Upper lobe of right lung (tissue), 1 donor: ENCODE measurements at regions not wholly inside any gene's neighbourhood (a gene's known extent, or its start where the extent isn't known, plus 50 kb on each side); places are given as distances from the start of the nearest gene placed in this dataset.

Experiments
- ATAC-seq: fragments of 200-7000 bp; cut with Tn5 transposase; one replicate; pipeline ENCODE4 v1.9.1; 2020; ENCODE audit warnings: mild to moderate bottlenecking, moderate library complexity
- DNase-seq: peaks from one replicate; pipeline ENCODE4 v3.0.0-alpha.2; 2020
- H3K27ac ChIP-seq: fragments of 200-600 bp; one replicate; pipeline ENCODE4 v1.8.0; 2022
- H3K27me3 ChIP-seq: fragments of 200-600 bp; one replicate; pipeline ENCODE4 v1.8.0; 2022; ENCODE audit warnings: mild to moderate bottlenecking
- H3K36me3 ChIP-seq: fragments of 200-600 bp; one replicate; pipeline ENCODE4 v1.8.0; 2022
- H3K4me1 ChIP-seq: fragments of 200-600 bp; one replicate; pipeline ENCODE4 v1.8.0; 2022
- H3K4me3 ChIP-seq: fragments of 200-600 bp; one replicate; pipeline ENCODE4 v1.8.0; 2022; ENCODE audit warnings: mild to moderate bottlenecking
- H3K9me3 ChIP-seq: fragments of 200-600 bp; one replicate; pipeline ENCODE4 v1.8.0; 2022
- CTCF ChIP-seq: fragments of 200-600 bp; IDR thresholded peaks from one replicate; pipeline ENCODE4 v1.8.0; 2022; ENCODE audit warnings: antibody characterized with exemption
- intact Hi-C: fragments of 100-400 bp; cut with DNase I; formaldehyde crosslinking; loops from one replicate; pipeline ENCODE4 v1.11.0; 2022
- donor health status: DM: no; HTN: yes; CAD: no; lungs with severe emphysema.

DNA sequence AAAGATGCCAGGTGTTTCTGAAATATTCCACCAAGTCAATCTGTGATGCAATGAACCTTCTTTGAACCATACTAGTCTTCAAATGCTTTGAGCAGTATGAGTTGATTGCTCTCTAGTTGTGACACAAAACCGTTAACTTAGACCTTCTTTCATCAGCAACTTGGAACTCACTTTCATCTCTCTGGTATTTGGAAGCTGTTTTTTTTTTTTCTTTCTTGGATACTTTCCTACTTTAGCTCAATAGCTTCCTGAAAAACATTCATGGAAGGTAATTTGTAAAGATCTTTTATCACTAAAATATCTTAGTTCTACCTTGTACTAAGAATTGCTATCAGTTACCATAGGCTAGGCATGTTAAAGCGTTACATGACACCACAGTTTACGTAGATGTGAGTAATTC lies 1071.9 kb upstream of the CHAC2 start:
- H3K9me3 ChIP-seq = no peaks in the 10 kb centered on the region
- ATAC-seq (no peak), DNase-seq (no peak)
- H3K4me1 ChIP-seq = no peaks in the 10 kb centered on the region
- no peaks in the 10 kb centered on the region for H3K27me3 ChIP-seq
- no peak for TF ChIP-seq CTCF
- intact Hi-C loops = no loop called here
- no peak overlapping the region for H3K4me3 ChIP-seq
- H3K36me3 ChIP-seq = no peaks in the 10 kb centered on the region
- H3K27ac ChIP-seq = no peak overlapping the region

DNA sequence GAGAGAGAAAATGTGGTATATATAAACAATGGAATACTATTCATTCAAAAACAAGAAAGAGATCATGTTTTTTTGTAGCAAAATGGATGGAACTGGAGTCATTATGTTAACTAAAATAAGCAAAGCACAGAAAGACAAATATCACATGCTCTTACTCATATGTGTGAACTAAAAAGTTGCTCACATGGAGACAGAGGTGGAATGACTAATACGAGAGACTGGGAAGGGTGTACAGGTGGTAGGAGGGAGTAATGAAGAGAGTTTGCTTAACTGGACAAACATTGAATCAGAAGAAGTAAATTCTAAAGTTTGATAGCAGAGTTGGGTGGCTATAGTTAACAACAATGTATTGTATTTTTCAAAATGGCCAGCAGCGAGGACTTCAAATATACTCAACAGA lies 1080.7 kb upstream of the CHAC2 start:
- TF ChIP-seq CTCF = no peak
- Histone ChIP-seq H3K4me1 (no peaks in the 10 kb centered on the region), H3K36me3 (no peaks in the 10 kb centered on the region), H3K27ac (no peak overlapping the region), H3K27me3 (no peaks in the 10 kb centered on the region), H3K4me3 (no peak overlapping the region), H3K9me3 (no peaks in the 10 kb centered on the region)
- intact Hi-C loops = no loop called here
- DNase-seq = no peak
- no peak for ATAC-seq

GRCh38 chr2:52676056-52676455 lies 1091.5 kb upstream of the CHAC2 start:
- no peak for TF ChIP-seq CTCF
- ATAC-seq = no peak
- H3K36me3 ChIP-seq = no peaks in the 10 kb centered on the region
- no peak overlapping the region for H3K4me3 ChIP-seq
- H3K27me3 ChIP-seq = no peaks in the 10 kb centered on the region
- intact Hi-C loops = no loop called here
- no peaks in the 10 kb centered on the region for H3K4me1 ChIP-seq
- DNase-seq = no peak
- H3K27ac ChIP-seq = no peak overlapping the region
- no peaks in the 10 kb centered on the region for H3K9me3 ChIP-seq

DNA sequence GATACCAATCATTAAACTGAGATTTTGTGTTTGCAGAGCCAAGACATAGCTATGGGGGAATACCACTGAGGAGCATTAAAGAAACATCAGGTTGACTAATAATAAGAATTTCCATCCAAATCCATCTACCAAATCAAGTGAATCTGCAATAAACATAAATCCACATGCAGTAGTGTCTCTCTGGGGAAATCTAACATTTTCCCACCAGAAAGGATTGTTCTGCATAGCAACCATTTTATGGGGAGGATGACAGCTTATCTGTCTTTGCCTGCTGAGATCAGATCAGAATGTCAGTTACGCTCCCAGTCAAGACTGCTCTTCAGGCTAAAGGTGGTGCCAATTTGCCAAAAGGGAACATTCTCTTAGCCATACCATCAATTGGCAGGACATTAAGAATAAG lies 1098.9 kb upstream of the CHAC2 start:
- no peak for TF ChIP-seq CTCF
- ATAC-seq (no peak), DNase-seq (no peak)
- Histone ChIP-seq H3K4me1 (no peaks in the 10 kb centered on the region), H3K4me3 (no peak overlapping the region), H3K27me3 (no peaks in the 10 kb centered on the region), H3K9me3 (no peaks in the 10 kb centered on the region), H3K36me3 (no peaks in the 10 kb centered on the region), H3K27ac (no peak overlapping the region)
- intact Hi-C loops = no loop called here

- Histone ChIP-seq H3K4me3 (no peak overlapping the region), H3K4me1 (no peaks in the 10 kb centered on the region), H3K27ac (no peak overlapping the region), H3K9me3 (no peaks in the 10 kb centered on the region), H3K36me3 (no peaks in the 10 kb centered on the region), H3K27me3 (no peaks in the 10 kb centered on the region)
- ATAC-seq (no peak), DNase-seq (no peak)
- TF ChIP-seq CTCF = no peak
- intact Hi-C loops = no loop called here
Measured at GRCh38 chr2:52659546-52659945, 1108.1 kb upstream of the CHAC2 start.

GRCh38 chr2:52658598-52658997 lies 1109.0 kb upstream of the CHAC2 start:
- Histone ChIP-seq H3K36me3 (no peaks in the 10 kb centered on the region), H3K27me3 (no peaks in the 10 kb centered on the region), H3K4me3 (no peak overlapping the region), H3K27ac (no peak overlapping the region), H3K9me3 (no peaks in the 10 kb centered on the region), H3K4me1 (no peaks in the 10 kb centered on the region)
- TF ChIP-seq CTCF = no peak
- ATAC-seq (no peak), DNase-seq (no peak)
- intact Hi-C loops = no loop called here
